Astrocyte of the cerebellum (primary cell): ENCODE measurements at regions not wholly inside any gene's neighbourhood (a gene's known extent, or its start where the extent isn't known, plus 50 kb on each side); places are given as distances from the start of the nearest gene placed in this dataset.
"Not testable (repeated sequence)": the region's sequence is repeated elsewhere in the genome, so short reads cannot be mapped to it uniquely, and the experiment has no call there.

Source experiments
- DNase-seq: peaks from one replicate; pipeline ENCODE4 v3.0.0-alpha.2; 2011; ENCODE audit warnings: low read depth
- H3K4me3 ChIP-seq: 2 replicates; pipeline ENCODE4 v1.5.1; 2011; ENCODE audit warnings: mild to moderate bottlenecking, low read depth, low read length, moderate library complexity
- CTCF ChIP-seq: IDR thresholded peaks from 2 replicates; pipeline ENCODE4 v1.5.1; 2012; ENCODE audit warnings: low read length, low read depth, moderate library complexity, mild to moderate bottlenecking; ENCODE audit errors: missing control alignments
- in situ Hi-C: cut with HindIII; loops from 2 replicates; pipeline ENCODE4 v1.10.0; 2017; ENCODE audit warnings: low sequenced_read_pairs

- in situ Hi-C loops: no loop called here
- no peak for DNase-seq
- H3K4me3 ChIP-seq: no peak overlapping the region
- TF ChIP-seq CTCF: no peak
Observed at GRCh38 chr2:35831385-35831784, 524.2 kb upstream of the CRIM1 start.

DNA sequence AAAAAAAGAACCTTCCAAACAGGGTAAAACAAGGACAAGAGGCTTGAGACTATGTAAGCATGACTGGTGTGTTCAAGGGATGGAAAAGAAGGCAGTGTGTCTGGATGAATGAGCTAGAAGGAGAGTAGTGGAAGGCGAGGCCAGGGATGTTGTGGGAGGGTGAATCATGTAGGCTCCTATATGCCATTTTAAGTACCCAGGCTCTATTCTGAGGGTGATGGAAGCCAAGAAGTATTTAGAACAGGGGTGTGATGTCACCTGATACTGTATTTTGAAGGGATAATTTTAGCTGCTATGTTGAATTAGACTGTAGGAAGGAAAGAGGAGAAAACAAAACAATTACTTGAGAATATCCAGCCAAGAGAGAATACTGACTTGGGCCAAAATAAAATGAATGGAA is 524.7 kb upstream of the CRIM1 start:
- in situ Hi-C loops: no loop called here

DNA sequence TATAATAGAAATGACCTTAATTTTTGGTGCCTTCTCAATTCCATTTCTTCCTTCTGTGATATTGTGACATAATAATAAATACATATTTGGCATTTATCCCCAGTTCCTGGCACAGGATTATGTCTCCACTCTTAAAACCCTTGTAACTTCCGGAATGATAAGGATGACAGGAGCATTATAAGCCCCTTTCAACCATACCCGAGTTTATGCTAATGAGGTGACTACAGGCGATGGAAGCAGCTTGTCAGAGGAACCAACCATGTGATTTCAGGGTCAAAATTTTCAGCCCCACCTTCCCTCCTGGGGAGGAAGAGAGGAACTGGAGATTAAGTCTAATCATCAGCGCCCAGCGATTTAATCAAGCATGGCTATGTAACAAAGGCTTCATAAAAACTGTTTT is 528.5 kb upstream of the CRIM1 start:
- no peak for TF ChIP-seq CTCF
- in situ Hi-C loops: no loop called here
- no peak for DNase-seq
- H3K4me3 ChIP-seq: no peak overlapping the region

More for the DNA sequence above, 524.7 kb upstream of the CRIM1 start:
- no peak for DNase-seq
- no peak for TF ChIP-seq CTCF
- no peak overlapping the region for H3K4me3 ChIP-seq

DNA sequence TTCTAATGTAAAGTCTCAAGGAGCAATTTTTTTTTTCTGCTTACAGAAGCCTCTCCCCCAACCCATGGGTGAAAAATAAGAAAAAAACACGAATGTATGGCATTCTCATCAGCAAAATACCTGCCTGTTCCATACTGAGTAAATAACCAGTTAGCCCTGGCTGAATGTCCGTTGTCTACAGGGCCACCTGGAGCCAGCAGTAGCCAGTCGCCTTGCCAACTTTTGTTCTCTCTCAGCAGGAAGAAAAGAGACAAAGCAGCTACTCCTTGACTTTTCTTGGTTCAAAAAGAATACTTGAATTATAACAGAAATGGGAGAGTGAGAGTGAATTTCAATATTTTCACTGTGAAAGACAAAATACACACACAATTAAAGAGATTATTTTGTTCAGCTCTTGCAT is 532.9 kb upstream of the CRIM1 start:
- no peak for DNase-seq
- H3K4me3 ChIP-seq: no peak overlapping the region
- in situ Hi-C loops: no loop called here
- TF ChIP-seq CTCF: no peak

GRCh38 chr2:35821675-35822074 is 533.9 kb upstream of the CRIM1 start:
- no peak for DNase-seq
- no peak overlapping the region for H3K4me3 ChIP-seq
- no peak for TF ChIP-seq CTCF
- in situ Hi-C loops: no loop called here

DNA sequence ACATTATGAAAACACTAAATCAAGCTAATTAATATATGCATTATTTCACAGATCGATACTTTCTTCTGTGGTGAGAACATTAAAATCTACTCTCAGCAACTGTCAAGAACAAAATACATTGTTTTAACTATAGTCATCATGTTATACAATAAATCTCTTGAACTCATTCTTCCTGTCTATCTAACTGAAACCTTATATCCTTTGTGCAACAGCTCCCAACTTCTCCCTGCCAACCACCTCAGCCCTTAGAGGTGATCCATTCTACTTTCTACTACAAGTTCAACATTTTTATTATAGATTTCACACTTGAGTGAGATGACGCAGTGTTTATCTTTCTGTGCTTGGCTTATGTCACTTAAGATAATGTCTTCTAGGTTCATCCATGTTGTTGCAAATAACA is 535.2 kb upstream of the CRIM1 start:
- DNase-seq: no peak
- in situ Hi-C loops: no loop called here
- H3K4me3 ChIP-seq: no peak overlapping the region
- no peak for TF ChIP-seq CTCF

GRCh38 chr2:35819033-35819432 is 536.5 kb upstream of the CRIM1 start:
- no peak overlapping the region for H3K4me3 ChIP-seq
- no peak for TF ChIP-seq CTCF
- no peak for DNase-seq
- in situ Hi-C loops: no loop called here

DNA sequence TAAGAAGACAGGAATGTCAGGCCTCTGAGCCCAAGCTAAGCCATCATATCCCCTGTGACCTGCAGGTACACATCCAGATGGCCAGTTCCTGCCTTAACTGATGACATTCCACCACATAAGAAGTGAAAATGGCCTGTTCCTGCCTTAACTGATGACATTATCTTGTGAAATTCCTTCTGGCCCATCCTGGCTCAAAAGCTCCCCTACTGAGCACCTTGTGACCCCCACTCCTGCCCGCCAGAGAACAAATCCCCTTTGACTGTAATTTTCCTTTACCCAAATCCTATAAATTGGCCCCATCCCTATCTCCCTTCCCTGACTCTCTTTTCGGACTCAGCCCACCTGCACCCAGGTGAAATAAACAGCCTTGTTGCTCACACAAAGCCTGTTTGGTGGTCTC is 537.2 kb upstream of the CRIM1 start:
- in situ Hi-C loops, DNase-seq: not testable (repeated sequence)

GRCh38 chr2:35814597-35814996 is 541.0 kb upstream of the CRIM1 start:
- DNase-seq, in situ Hi-C loops, H3K4me3 ChIP-seq: not testable (repeated sequence)

More for the DNA sequence above, 537.2 kb upstream of the CRIM1 start:
- H3K4me3 ChIP-seq: not testable (repeated sequence)
